Osteoblast (primary cell): ENCODE measurements at regions not wholly inside any gene's neighbourhood (a gene's known extent, or its start where the extent isn't known, plus 50 kb on each side); places are given as distances from the start of the nearest gene placed in this dataset.

Source experiments
- DNase-seq: peaks from one replicate; pipeline ENCODE4 v3.0.0; 2011; ENCODE audit warnings: low spot score, mixed read lengths; ENCODE audit not compliant: insufficient read length; ENCODE audit errors: missing footprints
- H2AFZ ChIP-seq: 2 replicates; pipeline ENCODE4 v1.6.0; 2011; ENCODE audit warnings: mild to moderate bottlenecking, low read length
- H3K27ac ChIP-seq: 2 replicates; pipeline ENCODE4 v1.5.1; 2011; ENCODE audit warnings: mild to moderate bottlenecking, low read depth, low read length, moderate library complexity
- H3K27me3 ChIP-seq: 2 replicates; pipeline ENCODE4 v1.6.0; 2012; ENCODE audit warnings: mild to moderate bottlenecking, control low read depth, inconsistent platforms, low read length, moderate library complexity; ENCODE audit not compliant: insufficient read depth
- H3K36me3 ChIP-seq: 2 replicates; pipeline ENCODE4 v1.5.1; 2011; ENCODE audit warnings: mild to moderate bottlenecking, low read length, control low read depth, moderate library complexity; ENCODE audit not compliant: insufficient read depth
- H3K4me1 ChIP-seq: 2 replicates; pipeline ENCODE4 v1.5.1; 2011; ENCODE audit warnings: mild to moderate bottlenecking, low read length, control low read depth, moderate library complexity; ENCODE audit not compliant: insufficient read depth
- H3K4me2 ChIP-seq: 2 replicates; pipeline ENCODE4 v1.6.0; 2011; ENCODE audit warnings: mild to moderate bottlenecking, low read length; ENCODE audit not compliant: insufficient read depth
- H3K4me3 ChIP-seq: fragments of 200-600 bp; sonication (generic); 3 replicates; pipeline ENCODE4 v1.5.1; 2012; ENCODE audit warnings: mild to moderate bottlenecking, low read length, inconsistent platforms; ENCODE audit not compliant: insufficient read depth
- H3K79me2 ChIP-seq: 2 replicates; pipeline ENCODE4 v1.6.0; 2012; ENCODE audit warnings: mild to moderate bottlenecking, low read length, control low read depth, inconsistent platforms; ENCODE audit not compliant: insufficient read depth
- H3K9me3 ChIP-seq: 2 replicates; pipeline ENCODE4 v1.5.1; 2011; ENCODE audit warnings: low read depth, low read length, control low read depth
- H4K20me1 ChIP-seq: 2 replicates; pipeline ENCODE4 v1.6.0; 2012; ENCODE audit warnings: mild to moderate bottlenecking, low read length, control low read depth; ENCODE audit not compliant: insufficient read depth
- TF ChIP-seq, protein P1 (sequence below): IDR thresholded peaks from 2 replicates; pipeline ENCODE4 v1.5.1; 2011; ENCODE audit warnings: mild to moderate bottlenecking, low read depth, low read length, moderate library complexity; ENCODE audit errors: extremely low read depth

DNA sequence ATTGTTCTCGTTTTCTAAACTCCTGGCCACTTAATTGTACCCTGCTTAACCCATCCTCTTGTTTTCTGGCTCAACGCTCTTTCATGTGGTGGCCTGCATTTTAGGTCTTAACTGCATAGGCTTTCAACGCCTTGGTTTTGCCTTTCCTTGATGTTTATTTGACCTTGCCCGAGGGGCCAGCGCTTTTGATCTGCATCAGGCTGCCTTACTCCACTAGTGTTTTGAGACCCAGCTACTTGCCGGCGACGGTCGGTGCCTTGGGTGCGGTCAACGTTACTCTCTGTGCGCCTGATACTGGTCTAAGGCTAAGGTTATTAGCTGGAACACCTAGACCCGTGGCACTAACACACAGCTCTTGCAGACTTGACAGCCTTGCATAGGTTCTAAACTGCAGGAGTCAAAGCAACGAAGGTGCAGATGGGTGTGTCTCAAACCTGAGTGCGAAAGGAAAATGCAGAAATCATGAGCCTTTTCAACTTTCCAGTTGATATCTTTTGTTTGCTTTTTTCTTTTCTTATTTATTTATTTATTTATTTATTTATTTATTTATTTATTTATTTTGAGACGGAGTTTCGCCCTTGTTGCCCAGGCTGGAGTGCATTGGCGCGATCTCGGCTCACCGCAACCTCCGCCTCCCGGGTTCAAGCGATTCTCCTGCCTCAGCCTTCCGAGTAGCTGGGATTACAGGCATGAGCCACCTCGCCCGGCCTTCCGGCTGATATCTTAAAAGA is 138.8 kb downstream of the HFE start:
- Histone ChIP-seq H3K4me1 (peaks cover 4% of the 10 kb centered on the region), H4K20me1 (no peaks in the 10 kb centered on the region), H2AFZ (no peak overlapping the region), H3K4me3 (peak overlapping the region; percentile 71), H3K79me2 (peaks cover 2% of the 10 kb centered on the region), H3K27me3 (no peaks in the 10 kb centered on the region), H3K36me3 (no peaks in the 10 kb centered on the region), H3K4me2 (peak overlapping the region; percentile 86), H3K9me3 (peaks cover 3% of the 10 kb centered on the region), H3K27ac (no peak overlapping the region)
- no peak for DNase-seq
- TF ChIP-seq, protein P1, sequence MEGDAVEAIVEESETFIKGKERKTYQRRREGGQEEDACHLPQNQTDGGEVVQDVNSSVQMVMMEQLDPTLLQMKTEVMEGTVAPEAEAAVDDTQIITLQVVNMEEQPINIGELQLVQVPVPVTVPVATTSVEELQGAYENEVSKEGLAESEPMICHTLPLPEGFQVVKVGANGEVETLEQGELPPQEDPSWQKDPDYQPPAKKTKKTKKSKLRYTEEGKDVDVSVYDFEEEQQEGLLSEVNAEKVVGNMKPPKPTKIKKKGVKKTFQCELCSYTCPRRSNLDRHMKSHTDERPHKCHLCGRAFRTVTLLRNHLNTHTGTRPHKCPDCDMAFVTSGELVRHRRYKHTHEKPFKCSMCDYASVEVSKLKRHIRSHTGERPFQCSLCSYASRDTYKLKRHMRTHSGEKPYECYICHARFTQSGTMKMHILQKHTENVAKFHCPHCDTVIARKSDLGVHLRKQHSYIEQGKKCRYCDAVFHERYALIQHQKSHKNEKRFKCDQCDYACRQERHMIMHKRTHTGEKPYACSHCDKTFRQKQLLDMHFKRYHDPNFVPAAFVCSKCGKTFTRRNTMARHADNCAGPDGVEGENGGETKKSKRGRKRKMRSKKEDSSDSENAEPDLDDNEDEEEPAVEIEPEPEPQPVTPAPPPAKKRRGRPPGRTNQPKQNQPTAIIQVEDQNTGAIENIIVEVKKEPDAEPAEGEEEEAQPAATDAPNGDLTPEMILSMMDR = no peak

GRCh38 chr6:26226579-26226967 is 138.4 kb upstream of the BTN3A2 start:
- H3K79me2 ChIP-seq = peaks cover 2% of the 10 kb centered on the region
- TF ChIP-seq, protein P1 = no peak
- H3K4me3 ChIP-seq = no peak overlapping the region
- no peak for DNase-seq
- H3K9me3 ChIP-seq = peaks cover 3% of the 10 kb centered on the region
- H3K4me2 ChIP-seq = no peak overlapping the region
- no peaks in the 10 kb centered on the region for H3K27me3 ChIP-seq
- no peaks in the 10 kb centered on the region for H4K20me1 ChIP-seq
- peaks cover 4% of the 10 kb centered on the region for H3K4me1 ChIP-seq
- no peak overlapping the region for H2AFZ ChIP-seq
- no peaks in the 10 kb centered on the region for H3K36me3 ChIP-seq
- no peak overlapping the region for H3K27ac ChIP-seq

DNA sequence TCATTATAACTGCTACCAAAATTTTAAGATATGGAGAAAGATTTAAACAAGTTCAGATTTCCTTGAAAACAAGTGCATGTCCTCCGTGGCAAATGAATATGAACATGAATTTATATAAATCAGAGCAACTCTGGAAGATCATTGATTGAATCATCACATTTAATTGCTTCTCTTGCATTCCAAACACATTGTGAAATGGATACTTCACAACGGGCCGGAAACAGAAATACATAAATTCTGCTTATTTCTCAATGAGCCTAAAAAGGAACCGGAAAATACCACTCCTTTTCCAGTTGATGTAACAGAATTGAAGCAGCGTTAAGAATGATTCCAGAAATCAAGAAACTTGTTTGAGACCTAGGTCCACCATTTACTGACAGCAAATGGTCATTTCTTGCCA is 134.6 kb upstream of the BTN3A2 start:
- DNase-seq = no peak
- no peak overlapping the region for H2AFZ ChIP-seq
- no peak overlapping the region for H3K4me3 ChIP-seq
- TF ChIP-seq, protein P1 = no peak
- peaks cover 1% of the 10 kb centered on the region for H3K9me3 ChIP-seq
- H3K27ac ChIP-seq = no peak overlapping the region
- H3K27me3 ChIP-seq = no peaks in the 10 kb centered on the region
- peaks cover 1% of the 10 kb centered on the region for H3K79me2 ChIP-seq
- H4K20me1 ChIP-seq = no peaks in the 10 kb centered on the region
- H3K36me3 ChIP-seq = no peaks in the 10 kb centered on the region
- peaks cover 23% of the 10 kb centered on the region for H3K4me1 ChIP-seq
- no peak overlapping the region for H3K4me2 ChIP-seq

- Histone ChIP-seq H3K27ac (no peak overlapping the region), H4K20me1 (no peaks in the 10 kb centered on the region), H3K9me3 (no peaks in the 10 kb centered on the region), H3K4me1 (peaks cover 23% of the 10 kb centered on the region), H3K27me3 (no peaks in the 10 kb centered on the region), H3K4me3 (no peak overlapping the region), H2AFZ (no peak overlapping the region), H3K4me2 (no peak overlapping the region), H3K79me2 (no peaks in the 10 kb centered on the region), H3K36me3 (no peaks in the 10 kb centered on the region)
- TF ChIP-seq, protein P1 = no peak
- no peak for DNase-seq
Observed at GRCh38 chr6:26231006-26231587, 133.9 kb upstream of the BTN3A2 start.
